ENCODE measurements at regions not wholly inside any gene's neighbourhood (a gene's known extent, or its start where the extent isn't known, plus 50 kb on each side); places are given as distances from the start of the nearest gene placed in this dataset.
A peak's percentile ranks its signal among the peaks of the same experiment; 100 is the strongest.

DNA sequence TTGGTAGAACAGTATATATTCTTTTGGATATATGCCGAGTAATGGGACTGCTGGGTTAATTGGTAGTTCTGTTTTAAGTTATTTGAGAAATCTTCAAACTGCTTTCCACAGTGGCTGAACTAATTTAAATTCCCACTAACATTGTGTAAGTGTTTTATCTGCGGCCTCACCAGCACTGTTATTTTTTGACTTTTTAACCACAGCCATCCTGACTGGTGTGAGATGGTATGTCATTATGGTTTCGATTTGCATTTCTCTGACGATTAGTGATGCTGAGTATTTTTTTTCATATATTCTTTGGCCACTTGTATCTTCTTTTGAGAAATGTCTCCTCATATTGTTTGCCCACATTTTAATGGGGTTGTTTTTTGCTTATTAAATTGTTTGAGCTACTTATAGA lies 357.4 kb downstream of the C12orf50 start:
- Histone ChIP-seq H3K27ac (ENCODE audit: low read length) (no peak overlapping the region), H3K27me3 (ENCODE audit: control insufficient read depth, insufficient read depth, low read length) (no peaks in the 10 kb centered on the region), H3K36me3 (ENCODE audit: control insufficient read depth, insufficient read depth, low read length) (no peaks in the 10 kb centered on the region), H3K4me1 (ENCODE audit: control insufficient read depth, insufficient read depth, low read length) (no peaks in the 10 kb centered on the region), H3K4me3 (ENCODE audit: low read length) (no peak overlapping the region), H3K9me3 (ENCODE audit: control insufficient read depth, insufficient read depth, low read length) (no peaks in the 10 kb centered on the region)
- intact Hi-C loops (cut with micrococcal nuclease): no loop called here
- Mint-ChIP-seq H3K27me3 (ENCODE audit: low read depth in 2 of 2) (no peaks in the 10 kb centered on the region), H3K4me3 (no peak overlapping the region), H3K27ac (no peak overlapping the region), H3K9me3 (peaks cover 14 to 15% of the 10 kb centered on the region in 2 donors), H3K4me1 (no peaks in the 10 kb centered on the region), H3K36me3 (no peaks in the 10 kb centered on the region)
- no peak for ATAC-seq
- no peak for DNase-seq
- TF ChIP-seq, protein P1, sequence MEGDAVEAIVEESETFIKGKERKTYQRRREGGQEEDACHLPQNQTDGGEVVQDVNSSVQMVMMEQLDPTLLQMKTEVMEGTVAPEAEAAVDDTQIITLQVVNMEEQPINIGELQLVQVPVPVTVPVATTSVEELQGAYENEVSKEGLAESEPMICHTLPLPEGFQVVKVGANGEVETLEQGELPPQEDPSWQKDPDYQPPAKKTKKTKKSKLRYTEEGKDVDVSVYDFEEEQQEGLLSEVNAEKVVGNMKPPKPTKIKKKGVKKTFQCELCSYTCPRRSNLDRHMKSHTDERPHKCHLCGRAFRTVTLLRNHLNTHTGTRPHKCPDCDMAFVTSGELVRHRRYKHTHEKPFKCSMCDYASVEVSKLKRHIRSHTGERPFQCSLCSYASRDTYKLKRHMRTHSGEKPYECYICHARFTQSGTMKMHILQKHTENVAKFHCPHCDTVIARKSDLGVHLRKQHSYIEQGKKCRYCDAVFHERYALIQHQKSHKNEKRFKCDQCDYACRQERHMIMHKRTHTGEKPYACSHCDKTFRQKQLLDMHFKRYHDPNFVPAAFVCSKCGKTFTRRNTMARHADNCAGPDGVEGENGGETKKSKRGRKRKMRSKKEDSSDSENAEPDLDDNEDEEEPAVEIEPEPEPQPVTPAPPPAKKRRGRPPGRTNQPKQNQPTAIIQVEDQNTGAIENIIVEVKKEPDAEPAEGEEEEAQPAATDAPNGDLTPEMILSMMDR (IDR thresholded peaks at IDR 0.05): no peak
- 86% methylated on average over 1 of the region's 4 CpGs for WGBS (ENCODE audit: insufficient coverage)

DNA sequence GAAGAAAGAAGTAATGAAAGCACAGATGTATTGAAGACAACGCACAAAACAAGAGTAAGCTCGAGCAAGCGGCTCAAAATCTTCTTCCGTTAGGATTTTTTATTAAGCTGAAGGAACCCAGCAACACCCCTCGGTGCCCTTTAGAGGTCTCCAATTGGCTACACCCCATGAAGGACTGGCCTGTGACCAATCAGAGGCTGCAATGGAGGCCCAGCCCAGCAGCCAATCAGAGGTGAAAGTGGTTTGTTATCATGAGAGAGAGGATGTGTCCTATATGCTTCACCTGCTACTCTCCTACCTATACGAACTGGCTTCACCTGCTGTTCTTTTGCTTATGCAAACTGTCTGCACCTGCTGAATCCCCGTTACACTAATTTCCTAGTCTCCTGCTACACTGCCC lies 358.8 kb downstream of the C12orf50 start:
- no peak overlapping the region for H3K27ac ChIP-seq (ENCODE audit: low read length)
- intact Hi-C loops (cut with micrococcal nuclease): no loop called here

DNA sequence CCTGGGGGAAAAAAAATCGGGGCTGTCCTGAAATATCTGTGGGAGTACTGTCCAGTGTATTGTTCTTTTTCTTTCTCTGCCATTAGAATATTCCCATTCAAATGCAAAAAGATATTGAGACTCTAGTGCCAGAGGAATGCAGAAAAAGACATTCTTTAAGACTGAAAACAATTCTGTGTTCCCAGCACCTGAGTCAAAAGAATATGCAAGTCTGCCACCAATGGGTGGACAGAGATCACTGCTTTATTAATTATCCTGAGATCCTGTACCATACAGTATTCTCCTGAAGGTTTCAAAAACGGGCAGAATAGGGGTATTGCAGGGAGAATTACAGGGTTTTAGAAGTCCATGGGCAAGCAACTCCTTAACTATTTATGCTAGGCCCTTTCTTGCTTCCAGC lies 361.8 kb downstream of the C12orf50 start:
- no peaks in the 10 kb centered on the region for H3K9me3 ChIP-seq (ENCODE audit: control insufficient read depth, insufficient read depth, low read length)
- DNase-seq (no peak), ATAC-seq (no peak)
- WGBS (ENCODE audit: insufficient coverage): 69% methylated on average over 2 of the region's 2 CpGs
- no peaks in the 10 kb centered on the region for H3K27me3 ChIP-seq (ENCODE audit: control insufficient read depth, insufficient read depth, low read length)
- H3K9me3 Mint-ChIP-seq: peaks cover 7% of the 10 kb centered on the region in 2 donors
- no peak overlapping the region for H3K27ac ChIP-seq (ENCODE audit: low read length)
- no peaks in the 10 kb centered on the region for H3K27me3 Mint-ChIP-seq (ENCODE audit: low read depth in 2 of 2)
- intact Hi-C loops (cut with micrococcal nuclease): no loop called here
- no peaks in the 10 kb centered on the region for H3K36me3 ChIP-seq (ENCODE audit: control insufficient read depth, insufficient read depth, low read length)
- H3K4me3 ChIP-seq (ENCODE audit: low read length): no peak overlapping the region
- H3K36me3 Mint-ChIP-seq: no peaks in the 10 kb centered on the region
- TF ChIP-seq, protein P1 (IDR thresholded peaks at IDR 0.05): no peak
- no peak overlapping the region for H3K27ac Mint-ChIP-seq
- H3K4me1 ChIP-seq (ENCODE audit: control insufficient read depth, insufficient read depth, low read length): no peaks in the 10 kb centered on the region
- H3K4me3 Mint-ChIP-seq: no peak overlapping the region
- peaks cover 3% of the 10 kb centered on the region in 2 donors for H3K4me1 Mint-ChIP-seq

More for the DNA sequence above, 358.8 kb downstream of the C12orf50 start:
- no peak overlapping the region for H3K27ac Mint-ChIP-seq
- H3K27me3 Mint-ChIP-seq (ENCODE audit: low read depth in 2 of 2): no peaks in the 10 kb centered on the region
- Histone ChIP-seq H3K36me3 (ENCODE audit: control insufficient read depth, insufficient read depth, low read length) (no peaks in the 10 kb centered on the region), H3K4me1 (ENCODE audit: control insufficient read depth, insufficient read depth, low read length) (no peaks in the 10 kb centered on the region), H3K27me3 (ENCODE audit: control insufficient read depth, insufficient read depth, low read length) (no peaks in the 10 kb centered on the region), H3K9me3 (ENCODE audit: control insufficient read depth, insufficient read depth, low read length) (no peaks in the 10 kb centered on the region), H3K4me3 (ENCODE audit: low read length) (no peak overlapping the region)
- H3K4me3 Mint-ChIP-seq: no peak overlapping the region
- DNase-seq (no peak), ATAC-seq (no peak)
- TF ChIP-seq, protein P1 (IDR thresholded peaks at IDR 0.05): no peak
- WGBS (ENCODE audit: insufficient coverage): 90% methylated on average over 7 of the region's 7 CpGs
- no peaks in the 10 kb centered on the region for H3K4me1 Mint-ChIP-seq
- H3K36me3 Mint-ChIP-seq: no peaks in the 10 kb centered on the region
- H3K9me3 Mint-ChIP-seq: peaks cover 9 to 10% of the 10 kb centered on the region in 2 donors

DNA sequence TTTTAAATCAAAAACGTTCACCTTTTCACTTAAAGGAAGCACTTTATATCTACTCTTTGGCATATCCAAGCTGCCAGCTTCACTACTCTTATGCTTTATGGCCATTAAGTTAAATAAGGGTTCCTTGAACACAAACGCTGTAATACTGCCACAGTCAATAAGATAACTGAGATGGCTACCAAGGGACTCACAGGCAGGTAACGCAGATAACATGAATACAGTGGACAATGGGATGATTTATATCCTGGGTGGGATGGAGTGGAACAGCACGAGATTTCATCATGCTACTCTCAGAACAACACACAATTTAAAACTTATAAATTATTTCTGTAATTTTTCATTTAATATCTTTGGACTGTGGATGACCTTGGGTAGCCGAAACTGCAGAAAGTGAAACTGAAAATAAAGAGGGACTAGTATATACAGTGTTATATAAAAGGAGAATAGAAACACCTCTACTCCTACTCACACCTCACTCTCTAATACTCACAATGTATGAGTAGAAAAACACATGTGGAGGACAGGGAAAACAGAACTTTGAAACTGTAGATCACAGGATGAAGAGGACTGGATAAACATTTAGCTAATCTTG lies 367.3 kb downstream of the C12orf50 start:
- H3K27me3 ChIP-seq (ENCODE audit: control insufficient read depth, insufficient read depth, low read length): no peaks in the 10 kb centered on the region
- TF ChIP-seq, protein P1 (IDR thresholded peaks at IDR 0.05): no peak
- Mint-ChIP-seq H3K4me3 (peak overlapping the region; percentile 25), H3K9me3 (peaks cover 2 to 6% of the 10 kb centered on the region in 2 donors), H3K4me1 (peaks cover 16 to 17% of the 10 kb centered on the region in 2 donors), H3K36me3 (no peaks in the 10 kb centered on the region), H3K27ac (peak overlapping the region in 1 of 2 donors; percentile 15), H3K27me3 (ENCODE audit: low read depth in 2 of 2) (no peaks in the 10 kb centered on the region)
- DNase-seq: no peak
- H3K4me1 ChIP-seq (ENCODE audit: control insufficient read depth, insufficient read depth, low read length): no peaks in the 10 kb centered on the region
- H3K9me3 ChIP-seq (ENCODE audit: control insufficient read depth, insufficient read depth, low read length): no peaks in the 10 kb centered on the region
- intact Hi-C loops (cut with micrococcal nuclease): no loop called here
- ATAC-seq: peak in 2 of 3 donors; percentile 53 to 65
- H3K27ac ChIP-seq (ENCODE audit: low read length): no peak overlapping the region
- no peaks in the 10 kb centered on the region for H3K36me3 ChIP-seq (ENCODE audit: control insufficient read depth, insufficient read depth, low read length)
- WGBS (ENCODE audit: insufficient coverage): 57% methylated on average over 2 of the region's 5 CpGs
- H3K4me3 ChIP-seq (ENCODE audit: low read length): no peak overlapping the region
